PFSK-1 (cell line): ENCODE measurements at regions not wholly inside any gene's neighbourhood (a gene's known extent, or its start where the extent isn't known, plus 50 kb on each side); places are given as distances from the start of the nearest gene placed in this dataset.

Source experiments
- FOXP2 ChIP-seq: optimal IDR thresholded peaks from 2 replicates; pipeline ENCODE3; 2011; ENCODE audit warnings: borderline replicate concordance, control low read depth, inconsistent platforms; ENCODE audit not compliant: insufficient read depth; ENCODE audit errors: extremely low read length, extremely low read depth
- POLR2AphosphoS5 ChIP-seq: IDR thresholded peaks from 2 replicates; pipeline ENCODE4 v1.6.1; 2012; ENCODE audit warnings: low read depth, mild to moderate bottlenecking, control low read depth, low read length, moderate library complexity
- SIN3A ChIP-seq: IDR thresholded peaks from 2 replicates; pipeline ENCODE4 v1.6.1; 2012; ENCODE audit warnings: mild to moderate bottlenecking, low read length, moderate library complexity, borderline replicate concordance; ENCODE audit not compliant: insufficient read depth
- TAF1 ChIP-seq: IDR thresholded peaks from 2 replicates; pipeline ENCODE4 v1.6.1; 2012; ENCODE audit warnings: low read length, control low read depth, borderline replicate concordance; ENCODE audit not compliant: insufficient read depth
- TF ChIP-seq, protein P1 (sequence below), 2 experiments: IDR thresholded peaks; 2 replicates each; pipeline versions ENCODE4 v1.6.1 to v1.8.0; 2011 to 2012; ENCODE audit warnings: low read depth in 2 of 2, low read length in 2 of 2, control low read depth in 1 of 2, inconsistent platforms in 1 of 2, mild to moderate bottlenecking in 1 of 2, moderate library complexity in 1 of 2; ENCODE audit not compliant: insufficient read depth in 1 of 2

DNA sequence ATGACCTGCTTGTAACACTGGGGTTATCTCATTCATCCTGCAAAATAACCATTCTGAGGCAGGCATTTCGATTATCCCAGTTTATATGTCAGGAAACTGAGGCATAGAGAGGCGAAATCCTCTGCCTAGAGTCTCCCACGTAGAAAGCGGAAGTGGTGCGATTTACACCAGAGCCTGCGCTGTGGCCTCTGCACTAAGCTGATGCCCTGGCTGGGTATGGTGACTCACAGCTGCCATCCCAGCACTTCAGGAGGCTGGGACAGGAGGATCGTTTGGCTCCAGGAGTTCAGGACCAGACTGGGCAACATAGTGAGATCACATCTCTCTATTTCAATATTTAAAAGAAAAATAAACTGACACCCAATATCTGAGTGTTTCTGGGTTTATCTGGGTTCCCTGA is 59.3 kb upstream of the BCO1 start:
- TF ChIP-seq SIN3A (no peak), POLR2AphosphoS5 (no peak), TAF1 (no peak), FOXP2 (no peak)
- TF ChIP-seq, protein P1, sequence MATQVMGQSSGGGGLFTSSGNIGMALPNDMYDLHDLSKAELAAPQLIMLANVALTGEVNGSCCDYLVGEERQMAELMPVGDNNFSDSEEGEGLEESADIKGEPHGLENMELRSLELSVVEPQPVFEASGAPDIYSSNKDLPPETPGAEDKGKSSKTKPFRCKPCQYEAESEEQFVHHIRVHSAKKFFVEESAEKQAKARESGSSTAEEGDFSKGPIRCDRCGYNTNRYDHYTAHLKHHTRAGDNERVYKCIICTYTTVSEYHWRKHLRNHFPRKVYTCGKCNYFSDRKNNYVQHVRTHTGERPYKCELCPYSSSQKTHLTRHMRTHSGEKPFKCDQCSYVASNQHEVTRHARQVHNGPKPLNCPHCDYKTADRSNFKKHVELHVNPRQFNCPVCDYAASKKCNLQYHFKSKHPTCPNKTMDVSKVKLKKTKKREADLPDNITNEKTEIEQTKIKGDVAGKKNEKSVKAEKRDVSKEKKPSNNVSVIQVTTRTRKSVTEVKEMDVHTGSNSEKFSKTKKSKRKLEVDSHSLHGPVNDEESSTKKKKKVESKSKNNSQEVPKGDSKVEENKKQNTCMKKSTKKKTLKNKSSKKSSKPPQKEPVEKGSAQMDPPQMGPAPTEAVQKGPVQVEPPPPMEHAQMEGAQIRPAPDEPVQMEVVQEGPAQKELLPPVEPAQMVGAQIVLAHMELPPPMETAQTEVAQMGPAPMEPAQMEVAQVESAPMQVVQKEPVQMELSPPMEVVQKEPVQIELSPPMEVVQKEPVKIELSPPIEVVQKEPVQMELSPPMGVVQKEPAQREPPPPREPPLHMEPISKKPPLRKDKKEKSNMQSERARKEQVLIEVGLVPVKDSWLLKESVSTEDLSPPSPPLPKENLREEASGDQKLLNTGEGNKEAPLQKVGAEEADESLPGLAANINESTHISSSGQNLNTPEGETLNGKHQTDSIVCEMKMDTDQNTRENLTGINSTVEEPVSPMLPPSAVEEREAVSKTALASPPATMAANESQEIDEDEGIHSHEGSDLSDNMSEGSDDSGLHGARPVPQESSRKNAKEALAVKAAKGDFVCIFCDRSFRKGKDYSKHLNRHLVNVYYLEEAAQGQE (IDR thresholded peaks at IDR 0.05; ENCODE audit: insufficient read depth in 1 of 2, low read depth in 2 of 2, low read length in 2 of 2), result no peak
